Common myeloid progenitor, CD34-positive (primary cell): ENCODE measurements at regions not wholly inside any gene's neighbourhood (a gene's known extent, or its start where the extent isn't known, plus 50 kb on each side); places are given as distances from the start of the nearest gene placed in this dataset.
"Not testable (repeated sequence)": the region's sequence is repeated elsewhere in the genome, so short reads cannot be mapped to it uniquely, and the experiment has no call there.

Experiments used
- CTCF ChIA-PET: fragments of 350-600 bp; sonication (Branson Sonifier 250); formaldehyde crosslinking; loops from one replicate; lab custom pipeline; 2021; ENCODE audit warnings: antibody characterized with exemption; lab: Charles Lee
- POLR2A ChIA-PET: fragments of 350-600 bp; sonication (Branson Sonifier 250); formaldehyde crosslinking; loops from one replicate; lab custom pipeline; 2021; ENCODE audit warnings: antibody characterized with exemption; lab: Charles Lee
- DNase-seq, 3 donors: peaks; one replicate each; pipeline versions ENCODE4 v3.0.0 to v3.0.0-alpha.2; 2013
- H3K27ac ChIP-seq, 2 experiments: 1 replicate in 1 of 2; 2 replicates in 1 of 2; pipeline ENCODE4 v1.7.0; 2013; ENCODE audit warnings: inconsistent platforms in 2 of 2, low read length in 2 of 2, mild to moderate bottlenecking in 2 of 2, low read depth in 1 of 2, moderate library complexity in 1 of 2; ENCODE audit not compliant: severe bottlenecking in 2 of 2, insufficient read depth in 1 of 2, poor library complexity in 1 of 2
- H3K27me3 ChIP-seq, 5 experiments: replicated peaks in 2 of 5; 1 replicate in 3 of 5; 2 replicates in 2 of 5; pipeline versions ENCODE4 v1.6.1 to v1.7.0; 2013; ENCODE audit warnings: low read length in 4 of 5, mild to moderate bottlenecking in 2 of 5, moderate library complexity in 2 of 5, inconsistent platforms in 1 of 5; ENCODE audit not compliant: insufficient read depth in 5 of 5, control insufficient read depth in 4 of 5
- H3K36me3 ChIP-seq, 4 experiments: 1 replicate in 2 of 4; 2 replicates in 2 of 4; pipeline versions ENCODE4 v1.6.1 to v1.7.0; 2013; ENCODE audit warnings: low read length in 3 of 4, control low read depth in 1 of 4, mild to moderate bottlenecking in 1 of 4; ENCODE audit not compliant: control insufficient read depth in 4 of 4, insufficient read depth in 4 of 4
- H3K4me1 ChIP-seq, 4 experiments: 1 replicate in 3 of 4; 2 replicates in 1 of 4; pipeline versions ENCODE4 v1.6.1 to v1.7.1; 2013; ENCODE audit warnings: low read length in 3 of 4, mild to moderate bottlenecking in 3 of 4, control low read depth in 1 of 4, inconsistent platforms in 1 of 4, moderate library complexity in 1 of 4; ENCODE audit not compliant: control insufficient read depth in 4 of 4, insufficient read depth in 4 of 4; ENCODE audit errors: control extremely low read depth in 1 of 4
- H3K4me3 ChIP-seq, 7 experiments: 1 replicate in 4 of 7; 2 replicates in 3 of 7; pipeline versions ENCODE4 v1.5.1 to v1.7.0; 2013; ENCODE audit warnings: mild to moderate bottlenecking in 7 of 7, low read length in 6 of 7, moderate library complexity in 6 of 7, inconsistent platforms in 2 of 7, low read depth in 2 of 7, control low read depth in 1 of 7; ENCODE audit not compliant: insufficient read depth in 4 of 7, control insufficient read depth in 1 of 7; ENCODE audit errors: extremely low read depth in 1 of 7
- H3K9me3 ChIP-seq, 5 experiments: 1 replicate in 4 of 5; 2 replicates in 1 of 5; pipeline versions ENCODE4 v1.6.1 to v1.7.1; 2013; ENCODE audit warnings: low read length in 4 of 5, mild to moderate bottlenecking in 2 of 5, inconsistent platforms in 1 of 5, low read depth in 1 of 5, moderate library complexity in 1 of 5; ENCODE audit not compliant: control insufficient read depth in 4 of 5, insufficient read depth in 2 of 5; ENCODE audit errors: control extremely low read depth in 1 of 5
- WGBS: methylation state at CpG from one replicate; pipeline ENCODE4 v1.1.5; 2013; ENCODE audit not compliant: insufficient coverage; 5-methylcytosine and 5-hydroxymethylcytosine counted together

DNA sequence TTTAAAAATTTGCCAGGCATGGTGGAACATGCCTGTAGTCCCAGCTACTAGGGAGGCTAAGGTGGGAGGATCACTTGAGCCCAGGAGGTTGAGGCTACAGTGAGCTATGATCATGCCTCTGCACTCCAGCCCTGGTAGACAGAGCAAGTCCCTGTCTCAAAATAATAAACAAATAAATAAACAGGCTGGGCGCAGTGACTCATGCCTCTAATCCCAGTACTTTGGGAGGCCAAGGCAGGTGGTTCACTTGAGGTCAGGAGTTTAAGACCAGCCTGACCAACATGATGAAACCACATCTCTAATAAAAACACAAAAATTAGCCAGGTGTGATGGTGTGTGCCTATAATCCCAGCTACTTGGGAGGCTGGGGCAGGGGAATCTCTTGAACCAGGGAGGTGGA, 183.0 kb downstream of the SKIDA1 start:
- DNase-seq, POLR2A ChIA-PET: not testable (repeated sequence)
- CTCF ChIA-PET = interaction anchor here (1.2 kb wide), 1 partner anchor 8 kb away, joined by 3 read pairs; no protein-coding TSS in a partner anchor

DNA sequence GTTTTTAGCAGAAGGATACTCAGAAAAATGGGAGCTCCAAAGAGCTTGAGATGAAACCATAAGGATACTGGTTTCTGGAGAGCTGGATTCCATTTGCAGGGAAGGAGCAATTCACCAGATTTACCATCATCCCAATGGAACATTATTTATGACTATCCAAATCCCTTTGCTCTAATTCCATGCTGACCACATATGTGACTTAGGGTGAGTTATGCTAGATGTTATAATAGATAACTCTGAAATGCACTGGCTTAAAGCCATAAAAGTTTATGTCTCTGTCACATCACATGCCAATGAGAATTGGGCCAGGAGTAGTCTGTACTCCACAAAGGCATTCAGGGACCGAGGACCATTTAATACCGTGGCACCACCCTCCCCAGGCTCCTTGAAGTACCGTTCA, 185.2 kb downstream of the SKIDA1 start:
- H3K27me3 ChIP-seq = no peaks in the 10 kb centered on the region
- H3K36me3 ChIP-seq = no peaks in the 10 kb centered on the region
- CTCF ChIA-PET = interaction anchor here (0.6 kb wide), 1 partner anchor 122 kb away, joined by 3 read pairs; no protein-coding TSS in a partner anchor
- no peak overlapping the region for H3K4me3 ChIP-seq
- no peak overlapping the region for H3K27ac ChIP-seq
- H3K9me3 ChIP-seq = no peaks in the 10 kb centered on the region
- H3K4me1 ChIP-seq = no peaks in the 10 kb centered on the region
- DNase-seq = no peak
- POLR2A ChIA-PET = no interaction called here
- WGBS = 100% methylated on average over 2 of the region's 3 CpGs

More for the DNA sequence above, 183.0 kb downstream of the SKIDA1 start:
- H3K4me1 ChIP-seq, H3K27ac ChIP-seq, H3K36me3 ChIP-seq, H3K27me3 ChIP-seq, H3K9me3 ChIP-seq, H3K4me3 ChIP-seq: not testable (repeated sequence)
- WGBS = no CpG with 5 or more reads among the region's 1 CpG

DNA sequence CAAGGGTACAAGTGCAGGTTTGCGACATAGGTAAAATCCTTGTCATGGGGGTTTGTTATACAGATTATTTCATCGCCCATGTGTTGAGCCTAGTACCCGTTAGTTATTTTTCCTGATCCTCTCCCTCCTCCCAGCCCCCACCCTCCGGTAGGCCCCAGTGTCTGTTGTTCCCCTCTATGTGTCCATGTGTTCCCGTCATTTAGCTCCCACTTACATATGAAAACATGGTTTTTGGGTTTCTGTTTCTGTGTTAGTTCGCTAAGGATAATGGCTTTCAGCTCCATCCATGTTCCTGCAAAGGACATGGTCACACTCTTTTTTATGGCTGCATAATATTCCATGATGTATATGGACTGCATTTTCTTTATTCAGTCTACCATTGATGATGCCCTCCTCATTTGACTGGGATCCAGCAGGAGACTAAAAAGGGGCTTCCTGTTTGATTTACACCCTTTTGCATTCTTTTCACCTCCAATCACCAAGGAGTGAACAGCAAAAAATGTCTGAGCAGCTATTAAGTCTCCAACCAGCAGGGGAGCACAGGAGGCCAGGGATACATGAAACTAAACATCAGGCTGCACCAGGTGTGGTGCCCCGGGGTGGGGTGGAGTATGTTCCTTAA, 188.2 kb downstream of the SKIDA1 start:
- H3K4me3 ChIP-seq = no peak overlapping the region
- H3K27me3 ChIP-seq = no peaks in the 10 kb centered on the region
- no peaks in the 10 kb centered on the region for H3K9me3 ChIP-seq
- ChIA-PET CTCF (no interaction called here), POLR2A (no interaction called here)
- H3K36me3 ChIP-seq = no peaks in the 10 kb centered on the region
- DNase-seq = no peak
- H3K4me1 ChIP-seq = no peaks in the 10 kb centered on the region
- WGBS = 100% methylated on average over 1 of the region's 7 CpGs
- H3K27ac ChIP-seq = no peak overlapping the region

DNA sequence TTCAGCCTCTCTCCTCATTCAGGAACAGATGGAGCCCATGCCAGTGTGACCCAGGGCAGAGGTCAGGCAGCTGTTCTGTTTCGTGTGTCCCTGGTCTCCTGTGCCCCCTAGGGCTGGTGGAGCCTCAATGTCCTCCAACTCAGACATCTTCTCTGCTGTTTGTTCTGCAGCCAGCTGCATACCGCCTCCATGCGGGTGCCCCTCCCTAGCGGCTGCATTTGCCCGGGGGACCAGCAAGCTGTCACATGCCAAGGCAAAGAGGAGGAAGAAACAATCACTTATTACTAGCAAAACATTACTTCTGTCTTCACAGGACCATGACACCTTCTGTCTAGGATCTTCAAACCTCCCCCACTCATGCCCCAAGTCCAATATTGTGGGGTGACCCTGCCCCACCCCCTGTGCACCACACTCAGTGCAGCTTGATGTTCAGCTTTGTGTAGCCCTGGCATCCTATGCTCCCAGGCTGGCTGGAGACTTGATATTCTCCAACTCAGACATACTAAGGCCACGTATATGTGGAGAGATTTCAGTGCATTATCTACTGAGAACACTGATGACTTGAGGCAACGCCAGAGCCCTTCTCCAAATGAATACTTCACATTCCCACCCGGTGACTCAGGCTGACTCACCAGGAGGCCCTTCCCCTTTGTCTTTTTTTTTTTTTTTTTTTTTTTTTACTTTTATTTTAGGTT, 188.9 kb downstream of the SKIDA1 start:
- Histone ChIP-seq H3K4me3 (no peak overlapping the region), H3K9me3 (no peaks in the 10 kb centered on the region), H3K27me3 (no peaks in the 10 kb centered on the region), H3K27ac (no peak overlapping the region), H3K36me3 (no peaks in the 10 kb centered on the region), H3K4me1 (no peaks in the 10 kb centered on the region)
- CTCF ChIA-PET = no interaction called here
- DNase-seq = peak in 1 of 3 donors; percentile 24
- WGBS = 93% methylated on average over 5 of the region's 8 CpGs
- POLR2A ChIA-PET = no interaction called here

DNA sequence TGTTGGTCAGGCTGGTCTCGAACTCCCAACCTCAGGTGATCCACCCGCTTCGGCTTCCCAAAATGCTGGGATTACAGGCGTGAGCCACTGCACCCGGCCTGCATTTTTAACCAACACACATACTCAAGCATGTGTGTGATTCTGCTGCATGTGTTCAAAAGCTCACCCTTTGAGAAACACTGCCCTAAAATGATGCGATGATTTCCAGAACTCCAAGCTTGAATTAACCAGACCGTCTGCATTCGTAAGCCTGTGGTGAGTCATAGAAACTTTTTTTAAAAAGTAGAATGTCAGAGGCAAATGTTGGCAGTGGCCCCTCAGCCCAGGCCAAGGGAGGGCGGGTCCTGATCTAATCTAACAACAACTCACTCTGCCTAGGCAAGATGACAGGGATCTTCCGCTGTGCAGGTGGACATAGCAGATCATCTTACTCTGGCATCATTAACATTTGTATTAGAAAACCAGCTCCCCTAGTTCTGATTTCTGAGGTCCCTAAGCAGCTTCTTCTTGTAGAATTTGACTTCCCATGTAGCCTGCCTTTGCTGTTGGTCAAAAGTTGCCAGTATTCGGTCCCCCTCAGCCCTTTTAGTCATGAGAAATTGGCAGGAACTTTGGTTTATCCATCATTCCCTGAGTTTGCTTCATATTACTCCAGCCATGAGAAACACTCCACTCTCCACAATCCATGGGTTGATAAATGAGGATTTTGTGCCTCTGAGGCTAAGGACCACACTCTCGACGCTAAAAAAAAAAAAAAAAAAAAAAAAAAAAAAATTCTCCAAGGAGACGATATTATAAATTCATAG, 190.4 kb downstream of the SKIDA1 start:
- H3K4me1 ChIP-seq = no peaks in the 10 kb centered on the region
- 92% methylated on average over 10 of the region's 14 CpGs for WGBS
- no peak overlapping the region for H3K4me3 ChIP-seq
- H3K27ac ChIP-seq = no peak overlapping the region
- H3K36me3 ChIP-seq = no peaks in the 10 kb centered on the region
- CTCF ChIA-PET = interaction anchor here (1.5 kb wide), 1 partner anchor 7 kb away, joined by 3 read pairs; no protein-coding TSS in a partner anchor
- H3K27me3 ChIP-seq = no peaks in the 10 kb centered on the region
- peak in 1 of 3 donors; percentile 23 for DNase-seq
- POLR2A ChIA-PET = no interaction called here
- H3K9me3 ChIP-seq = no peaks in the 10 kb centered on the region

DNA sequence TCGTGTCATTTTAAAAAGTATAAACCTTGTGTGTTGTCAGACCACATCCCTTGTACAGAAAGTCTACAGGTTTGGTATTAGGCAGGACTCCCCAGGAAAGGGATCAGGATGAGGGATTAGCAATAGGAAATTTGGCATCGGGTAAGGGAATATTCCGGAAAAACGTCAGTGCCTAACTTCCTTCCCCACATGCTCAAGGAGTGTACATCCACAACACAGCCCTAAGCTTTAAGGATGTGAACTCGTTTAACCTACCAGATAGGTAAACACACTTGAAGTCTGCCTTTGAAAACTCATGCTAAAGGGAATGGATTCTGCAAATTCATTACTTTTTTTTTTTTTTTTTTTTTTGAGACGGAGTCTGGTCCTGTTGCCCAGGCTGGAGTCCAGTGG, 194.9 kb downstream of the SKIDA1 start:
- Histone ChIP-seq H3K4me1 (no peaks in the 10 kb centered on the region), H3K4me3 (no peak overlapping the region), H3K27ac (no peak overlapping the region), H3K9me3 (no peaks in the 10 kb centered on the region), H3K27me3 (no peaks in the 10 kb centered on the region), H3K36me3 (no peaks in the 10 kb centered on the region)
- CTCF ChIA-PET = no interaction called here
- DNase-seq = no peak
- POLR2A ChIA-PET = interaction anchor here (0.6 kb wide), 1 partner anchor 32 kb away, joined by 5 read pairs; no protein-coding TSS in a partner anchor
- WGBS = 100% methylated on average over 1 of the region's 6 CpGs
